M059J (cell line): ENCODE measurements at regions not wholly inside any gene's neighbourhood (a gene's known extent, or its start where the extent isn't known, plus 50 kb on each side); places are given as distances from the start of the nearest gene placed in this dataset.
"Not testable (repeated sequence)": the region's sequence is repeated elsewhere in the genome, so short reads cannot be mapped to it uniquely, and the experiment has no call there.

Experiments
- DNase-seq: peaks from one replicate; pipeline ENCODE4 v3.0.0-alpha.2; 2012; ENCODE audit warnings: low read depth

DNA sequence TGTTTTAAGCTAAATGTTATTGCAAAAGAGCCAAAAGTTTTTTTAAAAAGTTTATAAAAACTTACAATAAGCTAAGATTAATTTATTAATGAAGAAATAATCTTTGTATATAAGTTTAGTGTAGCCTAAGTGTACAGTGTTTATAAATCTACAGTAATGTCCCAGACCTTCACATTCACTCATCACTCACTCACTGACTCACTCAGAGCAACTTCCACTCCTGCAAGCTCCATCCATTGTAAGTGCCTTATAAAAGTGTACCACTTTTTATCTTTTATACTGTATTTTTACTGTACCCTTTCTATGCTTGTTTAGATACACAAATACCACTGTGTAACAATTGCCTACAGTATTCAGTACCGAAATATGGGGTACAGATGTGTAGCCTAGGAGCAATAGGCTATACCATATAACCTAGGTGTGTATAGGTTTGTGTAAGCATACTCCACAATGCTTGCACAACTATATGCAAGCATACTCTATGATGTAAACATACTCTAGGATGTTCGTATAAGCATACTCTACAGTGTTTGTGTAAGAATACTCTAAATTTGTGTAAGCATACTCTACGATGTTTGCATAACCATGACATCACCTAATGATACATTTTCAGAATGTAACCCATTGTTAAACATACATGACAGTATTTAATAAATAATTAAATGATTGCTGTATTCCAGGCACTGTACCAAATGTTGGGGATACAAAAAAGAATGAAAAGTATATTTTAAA is 953.0 kb downstream of the KCNA4 start:
- DNase-seq, result peak; percentile 4

DNA sequence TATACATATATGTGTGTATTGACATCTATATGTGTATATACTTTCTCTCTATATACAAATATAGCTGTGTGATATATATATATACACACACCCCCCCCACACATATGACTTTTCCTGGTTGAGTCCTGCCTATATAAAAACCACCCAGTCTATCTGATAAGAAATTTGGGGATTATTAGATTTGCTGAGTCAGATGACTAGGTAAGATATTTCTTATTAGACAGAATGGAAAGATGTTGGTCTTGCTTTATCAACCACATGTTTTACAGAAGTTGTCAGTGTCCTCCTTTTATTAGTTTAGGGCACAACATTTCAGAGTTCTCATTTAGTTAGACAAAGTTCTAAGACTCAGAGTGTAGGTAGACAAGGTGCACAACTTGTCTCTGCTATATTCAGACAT is 953.3 kb downstream of the METTL15 start:
- DNase-seq, result no peak

DNA sequence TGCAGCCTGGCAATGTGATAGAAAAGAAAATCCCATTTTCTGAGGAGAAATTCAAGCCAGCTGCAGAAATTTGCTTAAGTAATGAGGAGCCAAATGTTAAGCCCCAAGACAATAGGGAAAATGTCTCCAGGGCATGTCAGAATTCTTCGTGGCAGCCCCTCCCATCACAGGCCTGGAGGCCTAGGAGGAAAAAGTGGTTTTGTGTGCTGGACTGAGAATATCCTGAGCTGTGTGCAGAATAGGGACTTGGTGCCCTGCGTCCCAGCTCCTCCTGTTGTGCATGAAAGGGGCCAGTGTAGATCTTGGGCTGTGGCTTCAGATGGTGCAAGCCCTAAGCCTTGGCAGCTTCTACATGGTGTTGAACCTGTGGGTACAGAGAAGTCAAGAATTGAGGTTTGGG is 948.3 kb downstream of the METTL15 start:
- not testable (repeated sequence) for DNase-seq

DNA sequence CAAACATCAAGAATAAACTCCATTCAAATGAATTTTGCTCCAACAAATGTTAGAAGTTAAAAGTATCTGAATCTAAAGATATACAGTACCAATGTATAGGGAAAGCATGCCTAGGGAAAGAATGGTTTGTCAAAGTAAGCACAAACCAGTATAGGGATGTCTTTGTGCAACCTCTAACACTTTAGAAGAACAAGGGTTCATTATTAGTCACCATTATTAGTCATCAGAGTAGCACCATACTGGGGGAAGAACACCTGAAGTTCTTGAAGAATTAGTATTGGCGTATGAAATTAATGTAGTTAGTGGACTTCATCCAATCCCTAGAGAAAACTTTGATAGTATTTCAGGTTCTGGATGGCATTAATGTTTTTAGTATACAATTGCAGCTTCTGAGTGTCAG is 943.7 kb downstream of the METTL15 start:
- DNase-seq, result peak; percentile 27

DNA sequence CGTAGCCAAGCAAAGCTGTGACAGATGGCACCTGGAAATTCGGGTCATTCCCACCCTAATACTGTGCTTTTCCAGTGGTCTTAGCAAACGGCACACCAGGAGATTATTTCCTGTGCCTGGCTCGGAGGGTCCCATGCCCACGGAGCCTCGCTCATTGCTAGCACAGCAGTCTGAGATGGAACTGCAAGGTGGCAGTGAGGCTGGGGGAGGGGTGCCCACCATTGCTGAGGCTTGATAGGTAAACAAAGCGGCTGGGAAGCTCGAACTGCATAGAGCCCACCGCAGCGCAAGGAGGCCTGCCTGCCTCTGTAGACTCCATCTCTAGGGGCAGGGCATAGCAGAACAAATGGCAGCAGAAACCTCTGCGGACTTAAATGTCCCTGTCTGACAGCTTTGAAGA is 942.8 kb downstream of the METTL15 start:
- not testable (repeated sequence) for DNase-seq

DNA sequence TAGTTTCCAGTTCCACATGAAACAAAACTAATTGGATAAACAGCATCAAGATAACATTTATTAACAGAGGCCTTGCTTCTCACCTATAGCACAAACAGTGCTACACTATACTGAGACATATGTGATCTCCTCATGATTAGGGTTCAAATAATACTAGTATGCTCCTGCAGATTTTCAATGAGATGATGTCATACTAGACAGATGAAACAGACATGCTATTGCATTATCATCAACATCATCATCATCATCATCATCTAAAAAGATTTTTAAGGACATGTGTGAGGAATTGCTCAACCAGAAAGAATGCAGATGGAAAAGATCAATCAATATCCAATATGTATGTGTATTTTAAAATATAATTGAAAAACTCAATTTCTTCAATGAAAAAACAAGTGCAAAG is 932.3 kb downstream of the METTL15 start:
- no peak for DNase-seq

DNA sequence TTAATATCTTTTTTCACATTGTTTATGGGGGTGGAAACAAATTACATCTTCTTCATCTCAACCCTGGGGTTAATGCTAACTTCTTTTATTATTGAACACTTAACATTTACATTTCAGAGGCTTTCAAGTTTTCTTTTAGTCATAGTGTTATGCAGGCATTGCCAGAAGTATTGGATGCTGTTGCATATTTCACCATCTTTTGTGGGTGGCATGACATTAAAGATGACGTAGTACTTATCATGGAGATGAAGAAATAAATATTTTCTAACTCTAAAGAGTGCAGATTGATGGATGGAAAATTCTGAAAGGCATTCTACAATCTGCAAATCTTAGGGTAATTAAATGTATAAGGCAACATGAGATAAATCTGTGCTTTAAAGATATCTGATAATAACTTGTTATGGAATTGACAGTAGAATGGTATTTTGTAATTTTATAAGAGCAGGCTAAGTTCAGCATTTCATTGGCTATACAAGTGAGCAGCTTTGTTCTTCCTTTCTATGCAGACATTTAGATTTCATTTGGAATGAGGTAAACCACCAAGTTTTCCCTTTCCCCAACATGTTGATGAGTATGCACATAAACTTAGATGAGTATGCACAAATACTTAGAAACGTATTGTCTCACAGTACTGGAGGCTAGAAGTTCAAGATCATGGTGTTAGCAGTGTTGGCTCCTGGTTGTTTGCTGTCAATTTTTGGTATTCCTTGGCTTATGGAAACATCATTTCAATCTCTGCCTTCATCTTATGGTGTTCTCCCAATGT is 924.4 kb downstream of the METTL15 start:
- no peak for DNase-seq

DNA sequence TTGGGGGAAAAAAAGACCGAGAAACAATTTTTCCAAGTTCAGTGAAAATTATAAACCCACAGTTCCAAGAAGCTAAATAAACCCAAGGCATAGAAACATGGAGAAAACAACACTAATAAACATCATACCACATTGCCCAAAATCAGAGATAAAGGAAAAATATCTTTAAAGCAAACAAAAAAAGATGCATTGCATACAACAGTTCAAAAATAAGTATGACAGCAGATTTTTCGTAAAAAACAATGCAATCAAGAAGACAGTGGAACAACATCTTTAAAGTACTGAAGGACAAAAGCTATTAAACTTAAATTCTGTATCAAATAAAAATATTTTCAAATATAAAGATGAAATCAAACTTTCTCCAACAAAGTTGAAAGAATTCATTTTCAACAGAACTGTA is 921.3 kb downstream of the METTL15 start:
- DNase-seq, result no peak

DNA sequence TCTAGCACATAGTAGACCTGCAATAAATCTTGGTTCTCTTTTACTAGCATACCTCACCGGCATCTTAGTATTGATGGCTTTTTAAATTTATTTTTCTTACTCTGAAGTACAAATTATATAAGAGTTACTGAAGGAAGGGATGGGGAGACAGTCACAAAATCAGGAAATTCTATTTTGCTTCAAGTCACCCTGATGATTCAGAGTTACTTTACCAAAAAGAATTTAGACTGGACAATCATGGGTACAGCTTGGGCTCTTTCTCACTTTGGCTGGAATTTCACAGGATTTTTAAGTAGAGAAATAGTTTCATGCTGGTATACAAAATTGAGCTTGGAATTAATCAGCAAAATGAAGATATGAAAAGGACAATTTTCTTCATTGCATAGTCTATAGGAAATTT is 919.2 kb downstream of the METTL15 start:
- peak; percentile 46 for DNase-seq

DNA sequence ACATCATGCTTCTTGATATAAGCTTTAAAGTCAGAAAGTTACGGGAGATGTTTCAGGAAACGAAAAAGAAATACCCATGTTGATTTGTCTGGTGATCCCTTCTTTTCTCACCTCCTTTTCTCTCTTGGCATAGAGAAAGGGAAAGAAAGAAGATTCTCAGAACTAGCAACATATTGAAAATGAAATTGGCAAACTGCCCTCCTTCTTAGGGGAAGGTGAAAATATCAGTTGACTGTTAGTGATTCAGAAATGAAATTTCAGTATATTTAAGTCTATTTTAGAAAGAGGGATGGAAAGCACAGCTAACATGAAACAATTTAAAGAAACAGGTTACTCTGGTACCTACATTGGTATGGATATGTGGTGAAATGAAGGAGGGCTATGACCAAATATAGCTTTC is 918.1 kb downstream of the METTL15 start:
- no peak for DNase-seq

DNA sequence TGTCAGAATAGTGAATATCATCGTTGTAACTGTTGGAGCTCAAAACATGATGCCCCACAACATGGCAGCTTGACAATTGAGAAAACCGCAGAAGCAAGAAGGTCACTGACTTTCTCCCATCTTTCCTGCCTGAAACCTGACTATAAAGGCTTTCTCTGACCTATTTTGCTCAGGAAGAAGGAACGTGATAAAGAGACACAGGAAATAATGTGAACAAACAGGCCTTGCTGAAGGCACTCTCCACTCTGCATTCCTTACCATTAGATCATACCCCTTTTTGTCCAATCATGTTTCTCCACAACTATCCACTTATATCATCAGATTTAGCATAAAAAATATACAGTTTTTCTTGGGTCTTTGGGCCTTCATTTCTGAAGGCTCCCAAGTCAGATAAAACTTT is 916.8 kb downstream of the METTL15 start:
- DNase-seq, result peak; percentile 74

DNA sequence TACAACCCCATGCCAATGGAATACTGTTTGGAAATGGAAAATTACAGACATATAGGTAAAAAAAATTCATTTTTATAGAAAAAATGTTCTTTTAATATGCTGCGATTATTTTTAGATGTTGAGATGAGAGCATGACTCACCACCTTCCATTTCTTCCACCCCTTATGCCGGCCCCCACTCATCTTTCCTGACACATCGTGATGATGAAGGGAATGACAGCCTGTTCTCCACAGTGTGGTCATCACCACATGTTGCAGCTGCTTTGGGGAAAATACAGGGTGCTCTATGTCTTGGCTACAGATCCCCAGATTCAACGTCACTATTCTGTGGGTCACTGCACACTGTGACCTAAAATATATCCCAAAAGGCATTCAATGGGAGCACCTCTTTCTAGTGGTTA is 916.2 kb downstream of the METTL15 start:
- peak; percentile 60 for DNase-seq

DNA sequence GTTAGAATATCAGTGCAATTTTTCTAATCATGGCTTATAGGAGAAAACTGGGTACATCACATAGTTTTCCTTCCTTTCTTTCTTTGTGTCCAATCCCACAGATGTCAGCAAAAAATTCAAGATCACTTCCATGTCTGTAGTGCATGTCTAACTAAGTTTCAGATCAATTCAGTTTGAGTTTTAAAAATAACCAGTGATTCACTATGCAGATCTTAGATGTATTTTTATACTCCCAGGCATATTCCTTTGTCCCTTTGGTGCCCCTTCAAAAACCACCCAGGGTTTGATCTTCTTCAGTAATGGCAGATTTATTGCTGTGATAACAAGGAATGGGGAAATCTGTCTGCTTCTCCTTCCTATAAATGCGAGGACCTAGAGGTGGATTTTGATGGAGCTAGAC is 915.6 kb downstream of the METTL15 start:
- no peak for DNase-seq

DNA sequence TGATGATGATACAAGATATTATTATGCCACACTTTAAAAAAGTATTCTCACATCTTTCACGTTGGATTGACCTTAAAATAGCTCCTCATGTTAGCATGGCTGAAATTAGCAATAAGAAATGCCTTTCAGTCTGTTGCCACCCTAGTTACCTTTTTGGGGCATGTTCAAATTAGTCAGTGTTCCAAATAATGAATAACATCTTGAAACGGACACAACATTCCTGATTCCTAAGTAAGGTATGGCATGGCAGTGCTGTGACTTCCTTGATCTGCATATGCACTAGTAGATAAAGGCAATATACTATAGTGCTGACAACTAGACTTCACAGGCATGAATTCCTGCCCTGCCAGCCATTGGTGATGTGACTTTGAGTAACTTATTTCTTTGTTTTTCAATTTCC is 914.5 kb downstream of the METTL15 start:
- peak; percentile 58 for DNase-seq

DNA sequence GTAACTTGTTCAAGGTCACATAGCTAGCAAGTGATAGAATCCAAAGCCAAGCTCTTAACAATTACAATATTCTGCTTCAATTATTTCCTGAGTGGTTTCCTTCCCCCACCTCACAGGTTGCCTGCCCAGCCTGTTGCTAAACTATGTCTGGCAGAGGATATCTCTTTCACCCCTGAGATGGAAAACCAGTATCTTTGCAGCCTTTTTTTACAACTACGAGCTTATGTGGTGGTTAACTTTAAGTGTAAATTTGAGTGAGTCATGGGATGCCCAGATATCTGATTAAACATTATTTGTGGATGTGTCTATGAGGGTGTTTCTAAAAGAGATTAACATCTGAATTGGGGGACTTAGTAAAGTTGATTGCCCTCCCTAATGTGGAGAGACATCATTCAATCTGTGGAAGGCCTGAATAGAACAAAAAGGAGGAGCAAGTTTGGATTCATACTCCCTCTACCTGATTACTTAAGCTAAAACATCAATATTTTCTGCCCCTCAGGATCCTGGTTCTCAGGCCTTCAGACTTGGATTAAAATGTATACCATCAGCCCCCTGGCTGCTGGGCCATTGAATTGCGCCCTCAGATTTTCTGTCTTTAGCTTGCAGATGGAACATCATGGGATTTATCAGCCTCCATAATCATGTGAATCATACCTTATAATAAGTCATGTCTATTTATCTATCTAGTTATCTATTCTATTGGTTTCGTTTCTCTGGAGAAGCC is 911.9 kb downstream of the METTL15 start:
- DNase-seq, result peak; percentile 73

DNA sequence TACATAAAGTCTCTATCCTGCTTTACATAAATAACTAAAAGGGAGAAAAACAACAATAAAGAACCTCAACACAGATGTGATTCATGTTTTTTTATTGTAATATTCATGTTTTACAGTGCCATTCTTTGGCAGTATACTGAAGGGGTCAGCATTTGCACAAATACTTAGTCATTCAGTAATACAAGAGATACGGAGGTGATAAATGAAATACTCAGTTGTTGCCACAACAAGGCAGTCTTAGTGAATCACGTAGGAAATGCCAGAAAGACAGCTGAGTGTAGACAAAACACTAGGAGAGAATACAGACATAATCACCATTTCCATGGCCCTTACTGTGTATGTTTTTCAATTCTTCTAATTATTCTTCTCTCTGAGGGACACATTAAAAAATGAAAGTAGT is 910.4 kb downstream of the METTL15 start:
- peak; percentile 93 for DNase-seq

DNA sequence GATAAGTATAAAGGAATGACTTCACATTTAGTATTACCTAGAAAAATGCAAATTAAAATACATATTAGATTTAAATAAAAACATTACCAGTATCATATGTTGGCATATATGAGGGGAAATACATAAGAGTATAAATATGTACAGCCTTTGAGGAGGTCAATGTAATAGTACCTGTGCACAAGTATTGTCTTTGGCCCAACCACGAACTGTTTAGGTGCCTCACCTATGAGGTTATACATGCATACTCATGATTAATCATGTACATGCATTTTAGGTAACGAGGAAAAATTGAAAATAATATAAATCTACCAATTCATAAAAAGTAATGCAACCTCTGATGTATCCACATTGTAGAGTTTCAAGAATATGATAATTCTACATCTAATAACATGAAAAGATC is 909.8 kb downstream of the METTL15 start:
- no peak for DNase-seq

DNA sequence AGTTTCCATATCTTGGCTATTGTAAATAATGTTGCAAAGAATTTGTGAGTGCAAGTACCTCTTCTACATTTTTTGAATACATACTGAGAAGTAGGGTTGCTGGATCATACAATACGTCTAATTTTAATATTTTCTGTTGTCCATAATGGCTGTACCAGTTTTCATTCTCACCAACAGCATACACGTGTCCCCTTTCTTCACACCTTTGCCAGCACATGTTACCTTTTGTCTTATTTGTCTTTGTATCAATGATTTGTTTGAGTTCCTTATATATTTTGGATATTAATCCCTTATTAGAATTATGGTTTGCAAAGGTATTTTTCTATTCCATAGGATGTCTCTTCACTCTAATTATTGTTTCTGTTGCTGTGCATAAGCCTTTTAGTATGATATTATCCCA is 904.3 kb downstream of the METTL15 start:
- no peak for DNase-seq

DNA sequence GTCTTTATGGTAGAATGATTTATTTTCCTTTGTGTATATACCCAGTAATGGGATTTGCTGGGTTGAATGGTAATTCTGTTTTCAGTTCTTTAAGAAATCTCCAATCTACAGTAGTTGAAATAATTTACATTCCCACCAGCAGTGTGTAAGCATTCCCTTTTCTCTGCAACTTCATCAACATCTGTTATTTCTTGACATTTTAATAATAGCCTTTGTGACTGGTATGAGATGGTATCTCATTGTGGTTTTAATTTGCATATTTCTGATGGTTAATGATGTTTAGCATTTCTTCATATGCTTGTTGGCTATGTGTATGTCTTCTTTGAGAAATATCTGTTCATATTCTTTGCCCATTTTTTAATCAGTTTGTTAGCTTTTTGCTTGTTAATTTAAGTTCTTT is 901.2 kb downstream of the METTL15 start:
- peak; percentile 63 for DNase-seq

DNA sequence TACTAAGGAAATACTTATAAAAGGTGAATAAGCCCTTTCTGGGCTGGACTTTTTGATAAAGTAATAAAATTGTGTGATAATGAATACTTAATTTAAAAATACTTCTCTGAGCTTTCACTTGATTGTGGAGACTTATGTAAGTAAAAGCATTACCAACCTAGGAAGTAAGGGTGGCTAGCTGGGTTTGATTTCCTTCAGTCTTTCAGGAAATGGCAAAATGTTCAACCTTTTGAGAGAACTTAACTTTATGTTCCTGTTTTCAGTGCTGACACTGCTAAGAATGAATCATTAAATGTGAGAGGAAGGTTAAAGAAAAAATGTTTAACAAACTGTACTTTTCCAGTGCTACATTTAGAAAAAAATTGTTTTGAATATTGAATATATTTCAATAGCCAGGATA is 900.3 kb downstream of the METTL15 start:
- no peak for DNase-seq

DNA sequence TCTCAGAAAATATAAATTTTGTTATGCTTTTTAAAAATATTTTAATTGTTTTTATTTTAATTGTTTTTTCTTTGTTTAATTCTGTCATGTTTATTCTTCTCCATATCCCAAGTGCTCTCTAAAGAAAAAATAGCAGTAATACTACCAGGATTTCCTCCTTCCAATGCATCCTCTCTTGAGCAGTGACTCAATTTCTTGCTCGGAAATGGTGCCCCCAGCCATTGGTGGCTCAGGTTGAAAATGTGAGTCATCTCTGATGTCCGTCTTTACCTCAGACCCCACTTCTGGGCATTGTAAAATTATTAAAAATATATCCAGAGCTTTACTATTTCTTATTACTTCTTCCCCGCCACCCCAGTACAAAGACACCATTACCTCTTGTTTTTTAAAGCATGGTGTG is 898.5 kb downstream of the METTL15 start:
- no peak for DNase-seq

DNA sequence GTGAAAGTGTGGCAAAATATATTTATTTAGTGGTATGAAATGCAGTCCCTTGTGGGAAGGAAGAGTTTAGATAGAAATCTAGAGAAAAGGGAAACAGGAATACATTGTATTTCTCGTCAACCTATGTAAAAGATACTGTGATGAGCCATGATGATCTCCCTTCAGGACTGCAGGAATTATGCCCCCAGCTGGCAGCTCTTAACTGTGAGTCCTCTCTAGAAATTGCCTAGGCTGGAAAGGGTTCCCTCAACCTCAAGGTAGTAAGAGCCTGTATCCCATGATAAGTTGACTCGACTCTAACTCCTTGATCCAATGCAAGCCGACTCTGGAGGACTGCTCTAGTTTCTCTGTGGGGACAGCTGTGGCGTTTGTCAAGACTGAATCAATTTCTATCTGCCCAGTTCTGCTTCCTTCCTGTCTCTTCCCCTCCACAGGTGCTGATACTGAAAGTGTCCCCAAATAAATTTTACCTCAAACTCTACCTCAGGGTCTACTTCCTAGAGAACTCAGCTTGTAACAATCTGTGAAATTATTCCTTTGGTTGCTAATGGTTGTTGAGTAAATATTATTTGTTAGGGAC is 897.3 kb downstream of the METTL15 start:
- DNase-seq, result no peak
